Colonic mucosa (tissue), 4 donors: ENCODE measurements at regions not wholly inside any gene's neighbourhood (a gene's known extent, or its start where the extent isn't known, plus 50 kb on each side); places are given as distances from the start of the nearest gene placed in this dataset.

ENCODE experiments used
- DNase-seq: peaks from one replicate; pipeline ENCODE4 v3.0.0-alpha.2; 2020
- H3K27ac ChIP-seq: fragments of 200-600 bp; one replicate; pipeline ENCODE4 v1.8.0; 2021
- H3K27me3 ChIP-seq: fragments of 200-600 bp; one replicate; pipeline ENCODE4 v1.8.0; 2021
- H3K36me3 ChIP-seq: fragments of 200-600 bp; one replicate; pipeline ENCODE4 v1.8.0; 2021
- H3K4me1 ChIP-seq: fragments of 200-600 bp; one replicate; pipeline ENCODE4 v1.8.0; 2021; ENCODE audit warnings: mild to moderate bottlenecking
- H3K4me3 ChIP-seq: fragments of 200-600 bp; one replicate; pipeline ENCODE4 v1.8.0; 2021
- H3K9ac ChIP-seq, 2 donors: one replicate each; pipeline ENCODE4 v1.7.0; 2013; ENCODE audit warnings: control low read depth in 2 of 2, low read depth in 2 of 2, low read length in 2 of 2
- H3K9me3 ChIP-seq: fragments of 200-600 bp; one replicate; pipeline ENCODE4 v1.8.0; 2021
- CTCF ChIP-seq: fragments of 200-600 bp; IDR thresholded peaks from one replicate; pipeline ENCODE4 v1.8.0; 2022; ENCODE audit warnings: antibody characterized with exemption, mild to moderate bottlenecking
- intact Hi-C: fragments of 100-400 bp; cut with DNase I; formaldehyde crosslinking; loops from one replicate; pipeline ENCODE4 v1.14.1; 2022
- donor health status: healthy.
- donor health status: DM: no; HTN: no; CAD: no.
- donor health status: DM: no; HTN: no; CAD: no.

GRCh38 chr2:188720811-188721605 lies 253.2 kb upstream of the COL3A1 start:
- H3K9ac ChIP-seq: no peak overlapping the region
- peak; percentile 26 for DNase-seq
- no peak for TF ChIP-seq CTCF
- H3K27me3 ChIP-seq: no peaks in the 10 kb centered on the region
- no peaks in the 10 kb centered on the region for H3K9me3 ChIP-seq
- H3K4me3 ChIP-seq: no peak overlapping the region
- no peaks in the 10 kb centered on the region for H3K36me3 ChIP-seq
- intact Hi-C loops: no loop called here
- H3K27ac ChIP-seq: no peak overlapping the region
- H3K4me1 ChIP-seq: no peaks in the 10 kb centered on the region

- H3K4me3 ChIP-seq: no peak overlapping the region
- no peaks in the 10 kb centered on the region for H3K27me3 ChIP-seq
- no peak overlapping the region for H3K9ac ChIP-seq
- H3K9me3 ChIP-seq: no peaks in the 10 kb centered on the region
- H3K27ac ChIP-seq: no peak overlapping the region
- no peaks in the 10 kb centered on the region for H3K36me3 ChIP-seq
- no peak for DNase-seq
- no peaks in the 10 kb centered on the region for H3K4me1 ChIP-seq
- TF ChIP-seq CTCF: no peak
- intact Hi-C loops: no loop called here
These were observed 252.4 kb upstream of the COL3A1 start for GRCh38 chr2:188721784-188722183.

- no peak for TF ChIP-seq CTCF
- no peaks in the 10 kb centered on the region for H3K27me3 ChIP-seq
- H3K36me3 ChIP-seq: no peaks in the 10 kb centered on the region
- no peak for DNase-seq
- no peaks in the 10 kb centered on the region for H3K9me3 ChIP-seq
- intact Hi-C loops: no loop called here
- no peaks in the 10 kb centered on the region for H3K4me1 ChIP-seq
- no peak overlapping the region for H3K27ac ChIP-seq
- H3K4me3 ChIP-seq: no peak overlapping the region
- H3K9ac ChIP-seq: no peak overlapping the region
These were observed 248.3 kb upstream of the COL3A1 start for GRCh38 chr2:188725746-188726360.

GRCh38 chr2:188726626-188727247 lies 247.4 kb upstream of the COL3A1 start:
- H3K27me3 ChIP-seq: no peaks in the 10 kb centered on the region
- no peak for DNase-seq
- no peaks in the 10 kb centered on the region for H3K36me3 ChIP-seq
- no peak for TF ChIP-seq CTCF
- no peak overlapping the region for H3K9ac ChIP-seq
- no peak overlapping the region for H3K27ac ChIP-seq
- H3K4me1 ChIP-seq: no peaks in the 10 kb centered on the region
- H3K9me3 ChIP-seq: no peaks in the 10 kb centered on the region
- H3K4me3 ChIP-seq: no peak overlapping the region
- intact Hi-C loops: no loop called here

- TF ChIP-seq CTCF: no peak
- Histone ChIP-seq H3K4me3 (no peak overlapping the region), H3K36me3 (no peaks in the 10 kb centered on the region), H3K9me3 (no peaks in the 10 kb centered on the region), H3K9ac (no peak overlapping the region), H3K27me3 (no peaks in the 10 kb centered on the region), H3K27ac (no peak overlapping the region), H3K4me1 (no peaks in the 10 kb centered on the region)
- no peak for DNase-seq
- intact Hi-C loops: no loop called here
These were observed 246.3 kb upstream of the COL3A1 start for GRCh38 chr2:188727846-188728245.
